NT2/D1 (cell line): ENCODE measurements at regions not wholly inside any gene's neighbourhood (a gene's known extent, or its start where the extent isn't known, plus 50 kb on each side); places are given as distances from the start of the nearest gene placed in this dataset.

Source experiments
- SUZ12 ChIP-seq: IDR thresholded peaks from 2 replicates; pipeline ENCODE4 v1.6.1; 2011; ENCODE audit not compliant: insufficient read length, insufficient read depth; ENCODE audit errors: extremely low read depth
- YY1 ChIP-seq: IDR thresholded peaks from 2 replicates; pipeline ENCODE4 v1.6.1; 2011; ENCODE audit not compliant: insufficient read length, insufficient read depth
- ZNF274 ChIP-seq: IDR thresholded peaks from 2 replicates; pipeline ENCODE4 v1.6.1; 2011; ENCODE audit warnings: mild to moderate bottlenecking, low read depth, low read length

- TF ChIP-seq YY1 = no peak
- no peak for TF ChIP-seq ZNF274
- no peak for TF ChIP-seq SUZ12
Measured at GRCh38 chr9:87263291-87263690, 234.4 kb upstream of the DAPK1 start.
